Tibial nerve (tissue), 4 donors: ENCODE measurements at regions not wholly inside any gene's neighbourhood (a gene's known extent, or its start where the extent isn't known, plus 50 kb on each side); places are given as distances from the start of the nearest gene placed in this dataset.

Experiments used
- CTCF ChIP-seq, 5 experiments: fragments of 200-600 bp in 3 of 5; fragments of 450-650 bp in 2 of 5; sonication (generic) in 3 of 5; IDR thresholded peaks; one replicate each; pipeline ENCODE4 v1.5.1; 2016 to 2019; ENCODE audit warnings: antibody characterized with exemption in 5 of 5, mild to moderate bottlenecking in 3 of 5, moderate library complexity in 2 of 5
- EP300 ChIP-seq, 2 donors: sonication (generic); formaldehyde crosslinking; IDR thresholded peaks; one replicate each; pipeline ENCODE4 v1.6.1; 2017; ENCODE audit warnings: antibody characterized with exemption in 2 of 2, mild to moderate bottlenecking in 1 of 2
- POLR2A ChIP-seq, 2 donors: fragments of 450-650 bp; IDR thresholded peaks; one replicate each; pipeline ENCODE4 v1.6.1; 2017; ENCODE audit warnings: antibody characterized with exemption in 2 of 2, mild to moderate bottlenecking in 2 of 2, moderate library complexity in 2 of 2

GRCh38 chr17:22090263-22090935 is 398.1 kb downstream of the KCNJ18 start:
- TF ChIP-seq CTCF (IDR thresholded peaks at IDR 0.05) (no peak), EP300 (IDR thresholded peaks at IDR 0.05) (no peak), POLR2A (IDR thresholded peaks at IDR 0.05) (no peak)
